ENCODE measurements at regions not wholly inside any gene's neighbourhood (a gene's known extent, or its start where the extent isn't known, plus 50 kb on each side); places are given as distances from the start of the nearest gene placed in this dataset.

GRCh38 chr13:105083992-105084391, 1451.5 kb downstream of the EFNB2 start:
- no peaks in the 10 kb centered on the region for H3K36me3 Mint-ChIP-seq
- ATAC-seq (no peak), DNase-seq (ENCODE audit: low spot score in 2 of 2) (no peak)
- no peaks in the 10 kb centered on the region for H3K9me3 Mint-ChIP-seq
- no peak overlapping the region for H3K27ac Mint-ChIP-seq

GRCh38 chr13:105074755-105075154, 1460.7 kb downstream of the EFNB2 start:
- DNase-seq (ENCODE audit: low spot score in 2 of 2) (no peak), ATAC-seq (no peak)
- Mint-ChIP-seq H3K27ac (no peak overlapping the region), H3K36me3 (no peaks in the 10 kb centered on the region), H3K9me3 (no peaks in the 10 kb centered on the region)

GRCh38 chr13:105073041-105073440, 1462.4 kb downstream of the EFNB2 start:
- no peaks in the 10 kb centered on the region for H3K9me3 Mint-ChIP-seq
- no peaks in the 10 kb centered on the region for H3K36me3 Mint-ChIP-seq
- no peak for ATAC-seq
- DNase-seq (ENCODE audit: low spot score in 2 of 2): no peak
- H3K27ac Mint-ChIP-seq: no peak overlapping the region

DNA sequence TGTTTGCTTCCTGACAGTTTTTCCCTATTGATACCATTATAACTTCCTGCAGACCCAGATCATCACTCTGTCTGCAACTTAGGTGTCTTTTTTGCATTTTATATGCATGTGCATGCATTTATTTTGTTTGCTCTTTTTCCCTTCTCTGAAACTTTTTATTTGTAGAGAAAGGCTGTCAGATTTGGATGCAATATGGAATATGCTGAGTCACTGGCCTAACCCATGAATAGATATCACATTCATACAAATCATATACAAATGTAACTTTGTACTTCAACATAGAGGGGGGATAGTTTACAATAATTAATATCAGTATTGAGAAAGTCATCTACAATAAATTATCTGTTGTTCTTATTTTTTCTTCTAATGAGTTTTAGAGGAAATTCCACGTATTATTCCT, 1465.0 kb downstream of the EFNB2 start:
- Mint-ChIP-seq H3K9me3 (no peaks in the 10 kb centered on the region), H3K36me3 (no peaks in the 10 kb centered on the region), H3K27ac (no peak overlapping the region)
- ATAC-seq: no peak
- DNase-seq (ENCODE audit: low spot score in 2 of 2): no peak

DNA sequence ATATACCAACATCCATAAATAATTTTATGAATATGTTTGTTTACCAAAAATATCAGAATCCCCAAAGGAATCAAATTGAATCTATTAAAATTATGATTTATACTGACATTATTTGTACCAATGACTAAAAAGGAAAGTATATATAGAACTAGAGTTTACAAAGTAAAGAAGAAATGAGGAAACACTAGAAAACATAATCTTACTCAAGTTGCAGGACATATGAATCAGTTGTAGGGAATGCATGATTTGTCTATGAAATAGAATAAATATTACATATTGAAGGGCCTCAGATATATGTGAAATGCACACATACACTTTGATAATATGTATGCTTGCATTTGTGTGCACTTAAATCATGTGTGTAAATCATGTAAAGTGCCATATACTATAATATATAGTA, 1466.4 kb downstream of the EFNB2 start:
- DNase-seq (ENCODE audit: low spot score in 2 of 2): no peak
- H3K36me3 Mint-ChIP-seq: no peaks in the 10 kb centered on the region
- no peaks in the 10 kb centered on the region for H3K9me3 Mint-ChIP-seq
- H3K27ac Mint-ChIP-seq: no peak overlapping the region
- ATAC-seq: no peak

- ATAC-seq: no peak
- no peak overlapping the region for H3K27ac Mint-ChIP-seq
- DNase-seq (ENCODE audit: low spot score in 2 of 2): no peak
- no peaks in the 10 kb centered on the region for H3K9me3 Mint-ChIP-seq
- no peaks in the 10 kb centered on the region for H3K36me3 Mint-ChIP-seq
Observed at GRCh38 chr13:105063676-105064075, 1471.8 kb downstream of the EFNB2 start.

DNA sequence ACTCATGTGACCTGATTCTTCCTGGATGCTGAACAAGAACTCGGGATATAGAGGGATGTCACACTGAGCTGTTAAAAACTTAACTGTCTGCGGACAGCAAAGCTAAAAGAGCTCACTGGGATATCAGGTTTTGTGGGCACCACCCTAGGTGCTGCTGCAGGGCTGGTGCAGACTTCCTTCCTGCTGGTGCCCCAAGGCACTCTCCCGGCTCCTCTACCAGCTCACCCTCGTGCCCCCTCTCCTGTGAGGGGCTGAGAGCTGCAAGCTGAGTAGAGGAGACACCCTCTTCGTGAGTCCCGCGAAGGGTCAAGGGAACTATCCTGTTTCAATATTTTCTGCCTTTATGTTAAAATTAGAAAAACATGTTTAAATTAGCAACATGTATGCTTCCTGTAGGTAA, 1475.7 kb downstream of the EFNB2 start:
- no peaks in the 10 kb centered on the region for H3K36me3 Mint-ChIP-seq
- no peak overlapping the region for H3K27ac Mint-ChIP-seq
- no peaks in the 10 kb centered on the region for H3K9me3 Mint-ChIP-seq
- no peak for ATAC-seq
- no peak for DNase-seq (ENCODE audit: low spot score in 2 of 2)

GRCh38 chr13:105058517-105058916, 1476.9 kb downstream of the EFNB2 start:
- ATAC-seq: no peak
- H3K9me3 Mint-ChIP-seq: no peaks in the 10 kb centered on the region
- H3K27ac Mint-ChIP-seq: no peak overlapping the region
- DNase-seq (ENCODE audit: low spot score in 2 of 2): no peak
- no peaks in the 10 kb centered on the region for H3K36me3 Mint-ChIP-seq

DNA sequence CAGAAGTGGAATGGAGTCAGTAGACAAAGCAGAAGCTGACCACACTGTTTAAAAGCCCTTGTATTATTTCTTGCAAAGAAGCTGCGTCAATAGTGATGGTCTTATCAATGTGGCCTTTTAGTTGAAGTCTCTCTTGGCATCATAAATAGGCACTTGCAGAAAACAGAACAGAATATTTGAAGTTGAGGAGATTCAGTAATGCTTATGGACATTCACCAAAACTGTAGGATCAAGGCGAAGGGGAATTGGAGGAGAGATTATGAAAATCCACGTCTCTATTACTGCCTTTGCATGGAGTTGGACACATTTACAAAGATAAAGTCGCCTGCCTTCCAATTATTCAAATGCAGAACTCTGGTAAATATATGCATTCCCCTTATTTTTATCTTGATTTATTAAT, 1482.8 kb downstream of the EFNB2 start:
- no peak overlapping the region for H3K27ac Mint-ChIP-seq
- DNase-seq (ENCODE audit: low spot score in 2 of 2): no peak
- H3K9me3 Mint-ChIP-seq: no peaks in the 10 kb centered on the region
- ATAC-seq: no peak
- H3K36me3 Mint-ChIP-seq: no peaks in the 10 kb centered on the region

DNA sequence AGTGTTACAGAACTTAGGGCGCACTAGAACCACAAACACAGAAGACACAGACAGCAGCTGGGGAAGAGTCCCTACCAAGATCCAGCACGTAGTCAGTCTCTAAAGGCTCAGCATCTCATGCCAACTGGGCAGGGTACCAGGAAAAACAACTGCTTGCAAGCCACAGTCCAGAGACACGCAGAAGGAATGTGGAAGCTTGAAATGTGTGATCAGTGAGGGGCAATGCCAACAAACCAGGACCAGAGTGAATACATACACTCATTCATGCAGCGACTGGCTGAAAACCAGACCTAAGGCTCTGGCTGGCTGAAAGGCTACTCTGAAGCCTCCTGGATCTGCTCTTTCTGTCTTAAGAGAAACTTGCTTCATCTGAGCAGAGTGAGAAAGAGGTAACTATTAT, 1484.8 kb downstream of the EFNB2 start:
- Mint-ChIP-seq H3K27ac (no peak overlapping the region), H3K9me3 (no peaks in the 10 kb centered on the region), H3K36me3 (no peaks in the 10 kb centered on the region)
- ATAC-seq (no peak), DNase-seq (ENCODE audit: low spot score in 2 of 2) (no peak)

- H3K27ac Mint-ChIP-seq: no peak overlapping the region
Observed at GRCh38 chr13:105048677-105049076, 1486.8 kb downstream of the EFNB2 start.

GRCh38 chr13:105047676-105048295, 1487.7 kb downstream of the EFNB2 start:
- DNase-seq (ENCODE audit: low spot score in 2 of 2) (no peak), ATAC-seq (no peak)
- Mint-ChIP-seq H3K36me3 (peaks cover under 1 to 9% of the 10 kb centered on the region in 2 donors), H3K27ac (no peak overlapping the region), H3K9me3 (peaks cover 6 to 8% of the 10 kb centered on the region in 2 donors)

More at GRCh38 chr13:105048677-105049076, 1486.8 kb downstream of the EFNB2 start:
- H3K36me3 Mint-ChIP-seq: peaks cover 0 to 2% of the 10 kb centered on the region in 2 donors
- ATAC-seq: peak; percentile 20 to 96
- peak in 1 of 2 donors; percentile 2 for DNase-seq (ENCODE audit: low spot score in 2 of 2)
- H3K9me3 Mint-ChIP-seq: peaks cover 2% of the 10 kb centered on the region in 2 donors

DNA sequence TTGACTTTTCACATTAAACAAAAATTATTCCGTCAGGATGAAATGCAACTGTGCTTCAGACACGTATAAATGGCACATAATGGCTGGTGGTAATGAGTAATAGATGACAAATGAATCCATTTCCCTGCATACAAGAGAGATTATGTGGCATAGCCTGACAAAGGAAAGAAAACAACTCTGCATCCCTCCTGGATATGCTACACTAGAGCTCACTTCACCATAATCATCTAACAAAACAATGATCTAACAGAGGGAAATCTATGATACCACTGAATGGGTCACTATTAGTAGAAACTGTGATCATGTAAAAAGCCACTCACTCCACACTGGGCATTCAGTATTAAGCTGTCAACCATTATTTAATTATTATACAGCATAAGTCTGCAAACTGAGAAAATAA, 1498.4 kb downstream of the EFNB2 start:
- H3K36me3 Mint-ChIP-seq: no peaks in the 10 kb centered on the region
- H3K9me3 Mint-ChIP-seq: peaks cover 5 to 7% of the 10 kb centered on the region in 2 donors

DNA sequence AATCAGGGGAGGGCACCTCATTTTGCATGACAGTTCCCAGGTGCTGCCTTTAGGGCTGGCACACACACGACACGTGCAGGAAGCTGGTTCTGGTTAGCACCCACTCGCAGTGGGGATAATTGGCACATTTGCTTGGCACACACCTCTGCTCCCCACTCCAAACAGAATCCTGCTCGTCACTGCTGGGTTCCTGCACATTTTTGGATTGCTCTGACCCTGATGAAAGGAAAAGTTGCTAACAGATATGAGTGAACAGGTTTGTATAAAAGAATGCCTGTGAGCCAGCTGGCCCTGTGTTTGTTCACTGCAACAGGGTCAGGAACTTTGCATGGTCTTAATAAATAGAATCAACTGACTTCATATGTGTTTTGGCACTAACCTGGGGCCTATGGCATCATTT, 1500.4 kb downstream of the EFNB2 start:
- no peak for DNase-seq (ENCODE audit: low spot score in 2 of 2)
- Mint-ChIP-seq H3K9me3 (no peaks in the 10 kb centered on the region), H3K27ac (no peak overlapping the region), H3K36me3 (no peaks in the 10 kb centered on the region)
- ATAC-seq: no peak

More for the DNA sequence above, 1498.4 kb downstream of the EFNB2 start:
- H3K27ac Mint-ChIP-seq: no peak overlapping the region
- no peak for DNase-seq (ENCODE audit: low spot score in 2 of 2)
- ATAC-seq: no peak

DNA sequence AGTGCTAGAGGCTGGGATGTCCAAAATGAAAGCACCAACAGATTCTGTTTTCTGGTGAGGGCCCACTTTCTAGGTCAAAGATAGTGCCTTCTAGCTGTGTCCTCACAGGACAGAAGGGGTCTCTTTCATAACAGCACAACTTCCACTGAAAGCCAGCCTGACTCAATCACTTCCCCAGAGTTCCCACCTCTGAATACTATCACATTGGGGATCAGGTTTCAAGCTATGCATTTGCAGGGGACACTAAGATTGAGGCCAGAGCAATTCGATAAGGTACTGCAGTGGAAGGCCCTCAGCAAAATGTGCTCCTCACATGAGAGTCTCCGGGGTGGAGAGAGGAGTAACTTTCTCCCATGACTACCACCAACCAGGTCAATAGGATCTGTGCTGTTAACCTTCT, 1501.5 kb downstream of the EFNB2 start:
- H3K36me3 Mint-ChIP-seq: no peaks in the 10 kb centered on the region
- H3K27ac Mint-ChIP-seq: no peak overlapping the region
- no peak for DNase-seq (ENCODE audit: low spot score in 2 of 2)
- ATAC-seq: no peak
- no peaks in the 10 kb centered on the region for H3K9me3 Mint-ChIP-seq

DNA sequence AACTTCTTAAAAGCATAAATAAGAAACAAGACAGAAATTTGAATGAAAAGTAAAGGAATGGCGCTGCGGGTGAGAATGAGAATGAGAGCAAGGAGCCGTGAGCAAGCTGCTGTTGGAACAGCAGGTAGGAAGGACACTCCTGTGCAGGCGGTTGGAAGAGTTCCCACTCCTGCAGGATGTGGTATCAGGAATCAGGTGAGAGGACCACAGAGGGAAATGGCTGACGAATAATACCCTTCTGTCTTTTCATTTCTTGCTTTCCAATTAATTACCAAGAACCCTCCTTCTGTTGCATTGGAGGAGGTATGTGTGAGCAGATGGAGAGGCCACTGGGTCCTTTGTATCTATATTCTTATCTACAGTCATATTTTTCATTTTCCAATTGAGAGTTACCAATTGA, 1504.2 kb downstream of the EFNB2 start:
- Mint-ChIP-seq H3K36me3 (no peaks in the 10 kb centered on the region), H3K27ac (no peak overlapping the region), H3K9me3 (no peaks in the 10 kb centered on the region)
- ATAC-seq (no peak), DNase-seq (ENCODE audit: low spot score in 2 of 2) (no peak)

DNA sequence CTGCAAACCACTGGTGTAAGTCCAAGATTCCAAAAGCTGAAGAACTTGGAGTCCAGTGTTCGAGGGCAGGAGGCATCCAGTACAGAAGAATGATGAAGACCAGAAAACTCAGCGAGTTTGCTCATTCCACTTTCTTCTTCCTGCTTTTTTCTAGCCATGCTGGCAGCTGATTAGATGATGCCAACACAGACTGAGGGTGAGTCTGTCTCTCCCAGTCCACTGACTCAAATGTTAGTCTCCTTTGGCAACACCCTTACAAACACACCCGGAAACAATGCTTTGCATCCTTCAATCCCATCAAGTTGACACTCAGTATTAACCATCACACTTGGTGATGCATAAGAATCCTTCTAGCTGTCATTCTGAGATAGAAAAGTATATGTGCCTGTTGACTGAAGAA, 1504.6 kb downstream of the EFNB2 start:
- no peak overlapping the region for H3K27ac Mint-ChIP-seq
- no peaks in the 10 kb centered on the region for H3K36me3 Mint-ChIP-seq
- ATAC-seq (no peak), DNase-seq (ENCODE audit: low spot score in 2 of 2) (no peak)
- H3K9me3 Mint-ChIP-seq: no peaks in the 10 kb centered on the region

GRCh38 chr13:105019073-105019472, 1516.4 kb downstream of the EFNB2 start:
- Mint-ChIP-seq H3K27ac (no peak overlapping the region), H3K9me3 (no peaks in the 10 kb centered on the region), H3K36me3 (no peaks in the 10 kb centered on the region)
- DNase-seq (ENCODE audit: low spot score in 2 of 2) (no peak), ATAC-seq (no peak)

GRCh38 chr13:105016266-105016665, 1519.2 kb downstream of the EFNB2 start:
- ATAC-seq (no peak), DNase-seq (ENCODE audit: low spot score in 2 of 2) (no peak)
- Mint-ChIP-seq H3K9me3 (no peaks in the 10 kb centered on the region), H3K36me3 (no peaks in the 10 kb centered on the region), H3K27ac (no peak overlapping the region)

Data from activated naive CD4-positive, alpha-beta T cell treated with anti-CD3 and anti-CD28 coated beads, Interleukin-2, amount 50 U/mL, for 72 hours (primary cell).